GM23338 (cell line): ENCODE measurements at regions not wholly inside any gene's neighbourhood (a gene's known extent, or its start where the extent isn't known, plus 50 kb on each side); places are given as distances from the start of the nearest gene placed in this dataset.

ENCODE experiments used
- CTCF ChIP-seq, 2 experiments: fragments of 200-600 bp in 1 of 2; sonication (generic) in 1 of 2; conservative IDR thresholded peaks; 2 replicates each; pipeline versions ENCODE4 v1.5.1 to v1.6.1; 2016 to 2017; ENCODE audit warnings: antibody characterized with exemption in 2 of 2, low read depth in 2 of 2, mild to moderate bottlenecking in 2 of 2, moderate library complexity in 1 of 2
- POLR2AphosphoS5 ChIP-seq: IDR thresholded peaks from 2 replicates; pipeline ENCODE4 v1.6.1; 2016; ENCODE audit warnings: antibody characterized with exemption, low read depth

GRCh38 chr2:105617631-105618350, 126.9 kb upstream of the NCK2 start:
- TF ChIP-seq CTCF (conservative IDR thresholded peaks at IDR 0.05; ENCODE audit: low read depth in 2 of 2): no peak
- no peak for TF ChIP-seq POLR2AphosphoS5
